ENCODE measurements at regions not wholly inside any gene's neighbourhood (a gene's known extent, or its start where the extent isn't known, plus 50 kb on each side); places are given as distances from the start of the nearest gene placed in this dataset.

DNA sequence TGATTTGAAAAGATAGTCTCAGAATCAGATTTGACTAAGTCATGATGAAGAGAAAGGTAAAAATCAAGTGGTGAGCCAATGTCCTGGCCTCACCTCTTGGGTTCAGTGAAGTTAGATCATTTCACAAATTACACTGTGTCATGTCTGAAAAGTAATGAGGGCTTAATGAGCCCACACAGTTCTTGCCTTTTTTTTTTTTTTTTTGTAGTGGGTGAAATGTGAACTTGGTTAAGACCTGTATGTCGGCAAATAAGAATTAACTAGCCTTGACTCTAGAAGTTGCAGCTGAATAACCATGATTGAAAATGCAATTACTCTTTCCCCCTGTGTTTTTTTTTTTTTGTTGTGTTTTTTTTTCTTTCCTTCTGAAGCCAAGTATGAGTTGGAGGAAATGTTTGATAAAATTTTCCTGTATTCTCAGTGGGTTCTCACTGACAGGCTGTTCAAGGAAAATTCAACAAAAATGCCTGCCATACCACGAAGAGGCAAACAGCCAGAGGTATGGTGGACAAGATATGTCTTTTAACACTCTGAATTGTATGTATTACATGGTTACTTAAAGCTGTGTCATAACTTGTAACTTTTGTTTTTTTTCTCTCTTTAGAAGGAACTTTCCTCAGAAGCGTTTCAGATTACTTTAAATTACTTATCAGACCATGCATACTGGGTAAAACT lies 135.2 kb upstream of the MLIP start:
- 19% methylated on average over 3 of the region's 3 CpGs for WGBS (ENCODE audit: low lambda C conversion rate)
- TF ChIP-seq, protein P1, sequence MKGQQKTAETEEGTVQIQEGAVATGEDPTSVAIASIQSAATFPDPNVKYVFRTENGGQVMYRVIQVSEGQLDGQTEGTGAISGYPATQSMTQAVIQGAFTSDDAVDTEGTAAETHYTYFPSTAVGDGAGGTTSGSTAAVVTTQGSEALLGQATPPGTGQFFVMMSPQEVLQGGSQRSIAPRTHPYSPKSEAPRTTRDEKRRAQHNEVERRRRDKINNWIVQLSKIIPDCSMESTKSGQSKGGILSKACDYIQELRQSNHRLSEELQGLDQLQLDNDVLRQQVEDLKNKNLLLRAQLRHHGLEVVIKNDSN (IDR thresholded peaks at IDR 0.05; ENCODE audit: borderline replicate concordance, low read depth) = no peak
- no peak for TF ChIP-seq FOSL2 (IDR thresholded peaks at IDR 0.05; ENCODE audit: borderline replicate concordance, low read depth)
- TF ChIP-seq RFX5 (IDR thresholded peaks at IDR 0.05; ENCODE audit: low read length) = no peak
- TF ChIP-seq, protein P2, sequence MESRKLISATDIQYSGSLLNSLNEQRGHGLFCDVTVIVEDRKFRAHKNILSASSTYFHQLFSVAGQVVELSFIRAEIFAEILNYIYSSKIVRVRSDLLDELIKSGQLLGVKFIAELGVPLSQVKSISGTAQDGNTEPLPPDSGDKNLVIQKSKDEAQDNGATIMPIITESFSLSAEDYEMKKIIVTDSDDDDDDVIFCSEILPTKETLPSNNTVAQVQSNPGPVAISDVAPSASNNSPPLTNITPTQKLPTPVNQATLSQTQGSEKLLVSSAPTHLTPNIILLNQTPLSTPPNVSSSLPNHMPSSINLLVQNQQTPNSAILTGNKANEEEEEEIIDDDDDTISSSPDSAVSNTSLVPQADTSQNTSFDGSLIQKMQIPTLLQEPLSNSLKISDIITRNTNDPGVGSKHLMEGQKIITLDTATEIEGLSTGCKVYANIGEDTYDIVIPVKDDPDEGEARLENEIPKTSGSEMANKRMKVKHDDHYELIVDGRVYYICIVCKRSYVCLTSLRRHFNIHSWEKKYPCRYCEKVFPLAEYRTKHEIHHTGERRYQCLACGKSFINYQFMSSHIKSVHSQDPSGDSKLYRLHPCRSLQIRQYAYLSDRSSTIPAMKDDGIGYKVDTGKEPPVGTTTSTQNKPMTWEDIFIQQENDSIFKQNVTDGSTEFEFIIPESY (IDR thresholded peaks at IDR 0.05; ENCODE audit: borderline replicate concordance, low read depth) = no peak
- TF ChIP-seq MXI1 (IDR thresholded peaks at IDR 0.05; ENCODE audit: low read depth, low read length) = no peak
- Histone ChIP-seq H3K27me3 (ENCODE audit: insufficient read depth) (peaks cover 7% of the 10 kb centered on the region), H2AFZ (ENCODE audit: low read depth) (no peak overlapping the region), H4K20me1 (ENCODE audit: insufficient read depth) (no peaks in the 10 kb centered on the region), H3F3A (replicated peaks; ENCODE audit: insufficient read depth) (no peaks in the 10 kb centered on the region), H3K4me1 (ENCODE audit: control insufficient read depth in 1 of 2, insufficient read depth in 2 of 2, low read depth in 1 of 2, low read length in 1 of 2) (no peaks in the 10 kb centered on the region), H3K4me2 (no peak overlapping the region), H3K36me3 (replicated peaks in 1 of 2; ENCODE audit: control insufficient read depth in 1 of 2, insufficient read depth in 2 of 2, low read length in 1 of 2) (no peaks in the 10 kb centered on the region), H3K9me2 (no peaks in the 10 kb centered on the region), H3K27ac (ENCODE audit: low read depth in 2 of 2, low read length in 1 of 2) (no peak overlapping the region), H3K79me2 (ENCODE audit: insufficient read depth) (no peaks in the 10 kb centered on the region), H3K9ac (no peak overlapping the region), H3K4me3 (ENCODE audit: low read depth in 2 of 2, low read length in 1 of 2) (no peak overlapping the region), H3K9me3 (no peaks in the 10 kb centered on the region)
- POLR2A ChIA-PET = no interaction called here
- DNase-seq = no peak
- CTCF ChIA-PET = interaction anchor here (1.0 kb wide), 2 partner anchors 10 to 247 kb away, joined by 3 to 4 read pairs; no protein-coding TSS in a partner anchor

DNA sequence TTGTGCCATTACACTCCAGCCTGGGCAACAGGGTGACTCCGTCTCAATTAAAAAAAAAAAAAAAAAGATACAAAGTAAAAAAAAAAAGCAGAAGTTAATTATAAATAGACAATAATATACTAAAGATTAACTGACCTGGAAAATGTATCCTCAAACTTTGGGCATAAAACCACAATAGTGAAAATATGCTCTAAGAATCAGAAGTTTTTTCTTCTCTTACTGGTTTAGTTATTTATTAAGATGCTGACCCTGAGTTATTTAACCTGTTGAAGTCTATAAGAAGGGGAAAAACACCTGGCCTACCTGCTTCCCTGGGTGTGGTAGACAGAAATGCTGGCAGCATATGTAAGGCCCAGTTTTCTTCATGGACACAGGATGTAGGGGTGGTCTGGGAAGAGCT lies 133.7 kb upstream of the MLIP start:
- no peaks in the 10 kb centered on the region for H3F3A ChIP-seq (replicated peaks; ENCODE audit: insufficient read depth)
- H3K36me3 ChIP-seq (replicated peaks in 1 of 2; ENCODE audit: control insufficient read depth in 1 of 2, insufficient read depth in 2 of 2, low read length in 1 of 2) = no peaks in the 10 kb centered on the region
- H3K9ac ChIP-seq = no peak overlapping the region
- H3K4me2 ChIP-seq = no peak overlapping the region
- no peak for TF ChIP-seq GABPA (IDR thresholded peaks at IDR 0.05; ENCODE audit: low read depth)
- TF ChIP-seq, protein P3, sequence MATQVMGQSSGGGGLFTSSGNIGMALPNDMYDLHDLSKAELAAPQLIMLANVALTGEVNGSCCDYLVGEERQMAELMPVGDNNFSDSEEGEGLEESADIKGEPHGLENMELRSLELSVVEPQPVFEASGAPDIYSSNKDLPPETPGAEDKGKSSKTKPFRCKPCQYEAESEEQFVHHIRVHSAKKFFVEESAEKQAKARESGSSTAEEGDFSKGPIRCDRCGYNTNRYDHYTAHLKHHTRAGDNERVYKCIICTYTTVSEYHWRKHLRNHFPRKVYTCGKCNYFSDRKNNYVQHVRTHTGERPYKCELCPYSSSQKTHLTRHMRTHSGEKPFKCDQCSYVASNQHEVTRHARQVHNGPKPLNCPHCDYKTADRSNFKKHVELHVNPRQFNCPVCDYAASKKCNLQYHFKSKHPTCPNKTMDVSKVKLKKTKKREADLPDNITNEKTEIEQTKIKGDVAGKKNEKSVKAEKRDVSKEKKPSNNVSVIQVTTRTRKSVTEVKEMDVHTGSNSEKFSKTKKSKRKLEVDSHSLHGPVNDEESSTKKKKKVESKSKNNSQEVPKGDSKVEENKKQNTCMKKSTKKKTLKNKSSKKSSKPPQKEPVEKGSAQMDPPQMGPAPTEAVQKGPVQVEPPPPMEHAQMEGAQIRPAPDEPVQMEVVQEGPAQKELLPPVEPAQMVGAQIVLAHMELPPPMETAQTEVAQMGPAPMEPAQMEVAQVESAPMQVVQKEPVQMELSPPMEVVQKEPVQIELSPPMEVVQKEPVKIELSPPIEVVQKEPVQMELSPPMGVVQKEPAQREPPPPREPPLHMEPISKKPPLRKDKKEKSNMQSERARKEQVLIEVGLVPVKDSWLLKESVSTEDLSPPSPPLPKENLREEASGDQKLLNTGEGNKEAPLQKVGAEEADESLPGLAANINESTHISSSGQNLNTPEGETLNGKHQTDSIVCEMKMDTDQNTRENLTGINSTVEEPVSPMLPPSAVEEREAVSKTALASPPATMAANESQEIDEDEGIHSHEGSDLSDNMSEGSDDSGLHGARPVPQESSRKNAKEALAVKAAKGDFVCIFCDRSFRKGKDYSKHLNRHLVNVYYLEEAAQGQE (IDR thresholded peaks at IDR 0.05; ENCODE audit: low read depth, low read length) = no peak
- no peak for TF ChIP-seq FOXJ3 (CRISPR knock-in tag; IDR thresholded peaks at IDR 0.05)
- no peak for TF ChIP-seq MEF2A (IDR thresholded peaks at IDR 0.05; ENCODE audit: borderline replicate concordance, low read depth)
- no peak for TF ChIP-seq MXI1 (IDR thresholded peaks at IDR 0.05; ENCODE audit: low read depth, low read length)
- no peak for TF ChIP-seq TEAD4 (IDR thresholded peaks at IDR 0.05; ENCODE audit: borderline replicate concordance, insufficient read depth)
- TF ChIP-seq, protein P4, sequence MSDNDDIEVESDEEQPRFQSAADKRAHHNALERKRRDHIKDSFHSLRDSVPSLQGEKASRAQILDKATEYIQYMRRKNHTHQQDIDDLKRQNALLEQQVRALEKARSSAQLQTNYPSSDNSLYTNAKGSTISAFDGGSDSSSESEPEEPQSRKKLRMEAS (IDR thresholded peaks at IDR 0.05; ENCODE audit: low read depth) = no peak
- TF ChIP-seq JUND (IDR thresholded peaks at IDR 0.05) = no peak
- no peak for TF ChIP-seq EZH2phosphoT487 (IDR thresholded peaks at IDR 0.05; ENCODE audit: borderline replicate concordance, low read depth)
- no peak for TF ChIP-seq RFX5 (IDR thresholded peaks at IDR 0.05; ENCODE audit: low read length)
- TF ChIP-seq, protein P5, sequence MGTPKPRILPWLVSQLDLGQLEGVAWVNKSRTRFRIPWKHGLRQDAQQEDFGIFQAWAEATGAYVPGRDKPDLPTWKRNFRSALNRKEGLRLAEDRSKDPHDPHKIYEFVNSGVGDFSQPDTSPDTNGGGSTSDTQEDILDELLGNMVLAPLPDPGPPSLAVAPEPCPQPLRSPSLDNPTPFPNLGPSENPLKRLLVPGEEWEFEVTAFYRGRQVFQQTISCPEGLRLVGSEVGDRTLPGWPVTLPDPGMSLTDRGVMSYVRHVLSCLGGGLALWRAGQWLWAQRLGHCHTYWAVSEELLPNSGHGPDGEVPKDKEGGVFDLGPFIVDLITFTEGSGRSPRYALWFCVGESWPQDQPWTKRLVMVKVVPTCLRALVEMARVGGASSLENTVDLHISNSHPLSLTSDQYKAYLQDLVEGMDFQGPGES (IDR thresholded peaks at IDR 0.05; ENCODE audit: low read depth, low read length) = no peak
- no peak for TF ChIP-seq YY1 (IDR thresholded peaks at IDR 0.05; ENCODE audit: low read depth)
- TF ChIP-seq, protein P6, sequence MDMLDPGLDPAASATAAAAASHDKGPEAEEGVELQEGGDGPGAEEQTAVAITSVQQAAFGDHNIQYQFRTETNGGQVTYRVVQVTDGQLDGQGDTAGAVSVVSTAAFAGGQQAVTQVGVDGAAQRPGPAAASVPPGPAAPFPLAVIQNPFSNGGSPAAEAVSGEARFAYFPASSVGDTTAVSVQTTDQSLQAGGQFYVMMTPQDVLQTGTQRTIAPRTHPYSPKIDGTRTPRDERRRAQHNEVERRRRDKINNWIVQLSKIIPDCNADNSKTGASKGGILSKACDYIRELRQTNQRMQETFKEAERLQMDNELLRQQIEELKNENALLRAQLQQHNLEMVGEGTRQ (IDR thresholded peaks at IDR 0.05; ENCODE audit: borderline replicate concordance, low read depth, low read length) = no peak
- no peak for TF ChIP-seq RCOR1 (IDR thresholded peaks at IDR 0.05; ENCODE audit: low read length)
- TF ChIP-seq TCF12 (IDR thresholded peaks at IDR 0.05) = no peak
- H3K79me2 ChIP-seq (ENCODE audit: insufficient read depth) = no peaks in the 10 kb centered on the region
- H3K4me1 ChIP-seq (ENCODE audit: control insufficient read depth in 1 of 2, insufficient read depth in 2 of 2, low read depth in 1 of 2, low read length in 1 of 2) = no peaks in the 10 kb centered on the region
- no peak overlapping the region for H2AFZ ChIP-seq (ENCODE audit: low read depth)
- H3K27ac ChIP-seq (ENCODE audit: low read depth in 2 of 2, low read length in 1 of 2) = no peak overlapping the region
- no peaks in the 10 kb centered on the region for H3K9me3 ChIP-seq
- POLR2A ChIA-PET = no interaction called here
- CTCF ChIA-PET = interaction anchor here (0.9 to 1.0 kb wide), 2 partner anchors 11 to 246 kb away, joined by 3 read pairs; no protein-coding TSS in a partner anchor
- 6% methylated on average over 1 of the region's 1 CpG for whole genome bisulfite sequencing (ENCODE audit: low lambda C conversion rate)
- DNase-seq = no peak
- no peaks in the 10 kb centered on the region for H4K20me1 ChIP-seq (ENCODE audit: insufficient read depth)
- no peak overlapping the region for H3K4me3 ChIP-seq (ENCODE audit: low read depth in 2 of 2, low read length in 1 of 2)
- H3K9me2 ChIP-seq = no peaks in the 10 kb centered on the region
- H3K27me3 ChIP-seq (ENCODE audit: insufficient read depth) = peaks cover 7% of the 10 kb centered on the region
